ENCODE measurements at regions not wholly inside any gene's neighbourhood (a gene's known extent, or its start where the extent isn't known, plus 50 kb on each side); places are given as distances from the start of the nearest gene placed in this dataset.

DNA sequence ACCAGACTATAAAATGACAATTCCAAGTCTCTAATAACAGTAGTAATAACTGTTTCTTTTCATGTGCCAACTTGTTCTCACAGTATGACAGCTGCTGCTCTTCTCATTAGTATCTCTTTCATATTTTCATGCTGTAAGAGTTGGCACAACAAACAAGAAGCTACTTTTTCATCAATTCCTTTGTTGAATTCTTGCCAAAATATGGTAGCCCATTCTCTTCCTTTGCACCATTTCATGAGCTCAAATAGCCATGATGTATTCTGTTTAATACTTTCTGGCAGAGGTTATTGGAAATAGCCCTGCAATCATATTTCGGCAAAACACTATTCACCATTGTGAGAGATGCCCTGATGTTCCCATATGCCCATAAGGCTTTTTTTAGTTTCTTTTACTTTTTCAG, 1100.7 kb downstream of the TRHDE start:
- DNase-seq = no peak

GRCh38 chr12:73374360-73374759, 1102.2 kb downstream of the TRHDE start:
- no peak for DNase-seq

DNA sequence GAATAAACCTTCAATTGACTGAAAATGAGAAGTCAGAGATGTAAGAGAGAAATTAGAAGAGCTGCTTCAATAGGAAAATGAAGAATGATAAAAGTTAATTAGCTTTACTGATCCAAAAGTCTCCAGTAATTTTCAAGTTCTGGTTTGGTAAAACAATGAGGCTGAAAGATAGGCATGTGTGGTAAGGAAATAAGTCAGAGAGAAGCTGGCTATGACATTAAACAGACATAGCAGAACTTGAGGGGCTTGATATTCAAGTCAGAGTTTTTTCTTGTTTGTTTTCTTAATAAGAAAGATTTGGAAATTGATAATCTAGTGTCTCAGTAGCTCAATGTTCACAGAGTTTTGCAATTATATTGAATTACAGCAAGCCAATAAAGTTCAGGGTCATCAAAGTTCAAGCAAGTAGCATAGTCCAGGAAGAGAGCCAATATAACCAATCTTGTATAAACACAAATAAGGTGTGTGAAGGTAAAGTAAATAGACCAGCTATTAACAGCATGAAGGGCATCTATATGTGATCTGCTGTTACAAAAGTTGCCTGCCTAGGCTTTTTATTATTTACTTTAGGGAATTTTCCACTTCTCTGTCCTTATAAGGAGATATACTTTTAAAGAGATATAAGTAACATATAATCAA, 1111.5 kb downstream of the TRHDE start:
- DNase-seq = no peak

- no peak for DNase-seq
Observed at GRCh38 chr12:73384592-73384991, 1112.4 kb downstream of the TRHDE start.

DNA sequence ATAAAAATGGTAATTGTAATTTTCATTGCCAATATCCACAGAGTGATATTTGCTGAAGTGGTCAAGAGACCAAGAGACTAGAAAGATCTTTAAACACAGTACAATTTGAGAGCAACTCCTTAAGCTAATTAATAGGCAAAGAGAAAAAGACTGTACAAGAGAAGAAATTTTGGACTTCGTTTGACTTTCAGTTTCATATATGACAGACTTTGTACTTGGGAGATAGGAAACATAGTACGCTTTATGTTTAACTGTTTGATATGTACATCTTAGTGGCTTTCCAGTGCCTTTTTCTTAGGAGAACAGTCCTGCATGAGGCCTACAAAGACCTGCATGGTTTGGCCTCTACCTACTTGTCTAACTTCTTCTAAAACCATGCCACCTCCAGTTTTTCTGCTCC, 1118.1 kb downstream of the TRHDE start:
- no peak for DNase-seq

DNA sequence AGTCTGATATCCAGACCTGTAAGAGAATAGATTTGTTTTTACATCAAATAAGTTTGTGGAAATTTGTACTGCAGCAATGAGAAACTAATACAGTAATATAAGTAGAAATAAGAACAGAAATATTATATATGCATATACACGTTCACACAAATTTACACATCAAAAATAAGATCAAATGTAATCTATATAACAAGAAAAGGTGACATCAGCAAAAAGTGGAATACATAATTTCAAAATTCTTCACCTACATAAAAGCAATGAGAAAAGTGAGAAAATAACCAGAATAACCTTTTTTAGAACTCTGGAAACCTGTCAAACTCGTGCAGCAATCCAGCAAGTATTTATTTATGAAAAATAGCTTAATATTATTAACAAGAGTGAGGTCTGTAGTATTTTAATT, 1124.6 kb upstream of the ATXN7L3B start:
- no peak for DNase-seq

DNA sequence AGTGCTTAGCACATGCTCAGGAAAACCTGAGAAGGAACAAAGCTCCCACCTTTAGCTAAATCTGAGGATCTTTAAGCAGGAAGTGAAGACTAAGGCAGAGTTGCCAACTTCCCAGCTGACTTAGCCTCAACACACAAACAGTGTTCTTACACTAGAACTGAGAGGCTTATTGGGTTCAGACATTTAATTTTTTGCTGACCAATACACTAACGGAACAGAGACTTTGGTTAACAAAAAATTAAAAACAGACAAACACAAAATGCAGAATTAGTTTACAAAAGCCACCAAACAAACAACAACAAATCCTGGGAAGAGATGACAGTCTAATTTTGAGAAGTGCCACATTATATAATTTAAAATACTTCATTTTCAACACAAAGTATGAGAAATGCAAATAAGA, 1123.7 kb upstream of the ATXN7L3B start:
- no peak for DNase-seq

- DNase-seq = no peak
Observed at GRCh38 chr12:73414926-73415325, 1122.7 kb upstream of the ATXN7L3B start.

DNA sequence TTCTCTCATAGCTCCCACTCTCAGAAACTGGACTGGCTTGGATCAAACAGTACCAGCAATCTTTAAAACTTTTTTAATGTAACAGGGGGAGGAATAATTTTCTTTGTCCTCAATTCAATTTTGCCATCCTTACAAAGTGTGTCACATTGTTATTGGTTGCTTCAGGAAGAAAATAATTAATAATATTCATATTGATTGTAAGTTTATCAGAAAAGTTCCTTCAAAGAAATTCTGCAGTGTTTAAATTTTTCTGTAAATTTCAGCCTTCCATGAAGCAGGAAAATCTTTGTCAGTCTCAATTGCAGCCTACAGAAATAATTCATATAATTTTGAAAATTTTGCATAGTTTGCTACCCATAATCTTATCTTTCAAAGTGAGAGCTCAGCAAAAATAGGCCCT, 1119.1 kb upstream of the ATXN7L3B start:
- DNase-seq = no peak

DNA sequence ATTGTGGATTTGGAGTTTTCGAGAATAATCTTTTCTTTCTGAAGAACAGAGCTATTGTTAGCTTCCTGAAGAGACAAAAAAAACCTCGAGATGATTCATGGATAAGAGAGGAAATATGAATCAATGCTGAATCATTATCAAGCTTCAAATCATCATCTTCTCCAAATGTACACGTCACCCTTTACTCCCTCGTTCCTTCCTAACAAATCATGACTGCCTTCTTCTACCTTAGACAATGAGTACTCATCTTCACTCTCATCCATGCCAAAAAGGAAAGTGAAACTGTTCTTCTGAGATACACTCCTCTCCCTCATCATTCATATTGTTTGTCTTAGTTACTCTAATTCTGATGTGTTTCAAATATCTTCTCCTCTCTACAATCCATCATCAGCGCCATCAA, 1115.8 kb upstream of the ATXN7L3B start:
- DNase-seq = no peak

DNA sequence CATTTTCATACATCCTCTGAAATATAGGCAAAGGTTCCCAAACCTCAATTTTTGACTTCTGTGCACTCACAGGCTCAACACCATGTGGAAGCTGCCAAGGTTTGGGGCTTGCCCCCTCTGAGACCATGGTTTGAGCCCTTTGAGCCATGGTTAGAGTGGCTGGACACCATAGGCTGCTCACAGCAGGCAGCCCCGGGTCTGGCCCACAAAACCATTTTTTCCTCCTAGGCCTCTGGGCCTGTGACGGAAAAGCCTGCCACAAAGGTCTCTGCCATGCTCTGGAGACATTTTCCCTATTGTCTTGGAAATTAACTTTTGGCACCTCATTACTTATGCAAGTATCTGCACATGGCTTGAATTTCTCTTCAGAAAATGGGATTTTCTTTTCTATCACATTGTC, 1113.2 kb upstream of the ATXN7L3B start:
- no peak for DNase-seq

GRCh38 chr12:73445658-73446324, 1091.8 kb upstream of the ATXN7L3B start:
- DNase-seq = no peak

DNA sequence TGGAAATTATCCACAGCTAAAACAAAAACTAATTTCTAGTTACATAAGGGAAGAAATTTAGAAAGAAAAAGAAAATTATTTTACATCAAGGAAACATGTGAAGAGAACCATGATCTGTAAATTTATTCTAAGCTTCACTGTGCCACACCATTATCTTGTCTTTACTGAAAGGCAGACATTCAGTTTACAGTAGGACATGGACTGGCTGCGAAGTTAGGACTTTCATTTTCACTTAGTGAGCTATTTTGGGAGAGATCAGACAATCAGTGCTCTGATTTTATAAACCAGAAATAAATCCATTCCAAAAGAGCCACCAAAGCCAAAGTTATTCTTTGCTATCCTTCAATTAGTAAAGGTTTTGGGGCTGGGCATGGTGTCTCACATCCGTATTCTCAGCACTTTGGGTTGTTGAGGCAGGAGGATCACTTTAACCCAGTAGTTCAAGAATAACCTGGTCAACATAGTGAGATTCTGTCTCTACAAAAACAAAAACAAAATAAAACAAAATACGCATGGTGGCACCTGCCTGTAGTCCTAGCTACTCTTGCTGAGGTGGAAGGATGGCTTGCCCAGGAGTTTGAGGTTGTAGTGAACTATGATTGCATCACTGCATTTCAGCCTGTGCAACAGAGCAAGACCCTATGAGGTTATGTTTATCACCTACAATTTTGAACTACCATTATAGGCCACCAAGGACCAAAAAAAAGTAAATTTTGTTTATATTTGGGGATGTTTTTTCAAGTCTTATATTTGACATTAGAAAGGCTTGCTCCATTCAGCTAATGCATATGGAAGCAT, 1084.8 kb upstream of the ATXN7L3B start:
- no peak for DNase-seq

GRCh38 chr12:73460212-73460611, 1077.4 kb upstream of the ATXN7L3B start:
- DNase-seq = no peak

DNA sequence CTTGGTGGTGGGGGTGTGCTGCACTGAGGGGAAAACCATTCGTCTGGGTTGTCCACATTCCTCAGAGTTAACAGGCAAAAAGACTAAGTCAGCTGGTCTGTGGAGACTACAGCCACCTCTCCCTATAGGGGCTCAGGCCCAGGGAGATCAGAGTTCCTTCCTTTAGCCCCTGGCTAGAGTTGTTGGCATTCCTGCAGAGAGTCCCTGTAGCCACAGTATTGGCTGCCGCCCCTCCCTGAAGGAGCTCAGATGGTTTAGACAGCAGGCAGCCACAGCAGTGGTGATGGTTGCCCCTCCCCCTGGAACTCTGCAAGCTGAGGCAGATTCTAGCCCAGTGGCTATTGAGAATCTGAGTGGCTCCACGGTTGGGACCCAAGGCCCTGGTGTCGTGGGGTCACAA, 1072.5 kb upstream of the ATXN7L3B start:
- DNase-seq = no peak

- DNase-seq = no peak
Observed at GRCh38 chr12:73486256-73486655, 1051.4 kb upstream of the ATXN7L3B start.

GRCh38 chr12:73506611-73507010, 1031.0 kb upstream of the ATXN7L3B start:
- DNase-seq = no peak

DNA sequence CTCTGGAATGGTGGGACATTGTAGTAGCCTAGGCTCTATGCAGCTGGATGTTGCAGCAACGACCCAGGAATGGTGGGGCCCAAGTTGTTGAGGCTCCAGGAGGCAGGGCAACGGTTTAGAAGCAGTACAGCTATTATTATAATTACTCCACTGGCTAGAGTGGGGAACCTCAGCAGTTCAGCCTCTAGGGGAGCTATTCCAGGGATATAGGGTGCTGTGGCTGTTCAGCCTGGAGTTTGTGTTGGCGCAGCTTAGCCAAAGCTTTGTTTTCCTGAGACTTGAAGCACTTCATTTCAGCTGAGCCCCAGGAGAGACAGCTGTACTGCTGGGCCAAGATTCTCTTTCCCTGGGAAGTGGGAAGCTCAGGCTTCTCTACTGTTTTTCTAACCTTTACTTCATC, 1023.0 kb upstream of the ATXN7L3B start:
- DNase-seq = no peak

GRCh38 chr12:73517859-73518258, 1019.8 kb upstream of the ATXN7L3B start:
- no peak for DNase-seq

- DNase-seq = no peak
Observed at GRCh38 chr12:73529231-73529630, 1008.4 kb upstream of the ATXN7L3B start.

GRCh38 chr12:73529954-73530353, 1007.7 kb upstream of the ATXN7L3B start:
- no peak for DNase-seq

GRCh38 chr12:73531752-73532151, 1005.9 kb upstream of the ATXN7L3B start:
- no peak for DNase-seq

GRCh38 chr12:73547421-73547820, 990.2 kb upstream of the ATXN7L3B start:
- no peak for DNase-seq

DNA sequence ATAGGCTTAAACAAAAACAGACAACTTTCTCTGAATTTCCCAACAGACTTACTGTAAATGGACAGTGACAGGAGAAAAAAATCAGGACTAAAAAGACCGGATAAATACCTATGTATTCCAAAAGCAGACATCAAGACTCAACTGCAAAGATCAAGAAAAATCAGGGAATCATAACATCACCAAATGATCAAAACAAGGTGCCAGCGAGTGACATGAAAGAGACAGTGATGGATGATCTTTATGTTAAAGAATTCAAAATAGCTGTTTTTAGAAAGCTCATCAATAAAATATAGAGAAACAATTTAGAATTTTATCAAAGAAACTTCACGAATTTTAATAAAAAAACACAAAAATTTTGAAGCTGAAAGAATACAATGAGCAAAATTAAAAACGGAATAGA, 952.5 kb upstream of the ATXN7L3B start:
- DNase-seq = no peak

Data from KG1 (cell line).